Spleen (tissue), 7 donors: ENCODE measurements at regions not wholly inside any gene's neighbourhood (a gene's known extent, or its start where the extent isn't known, plus 50 kb on each side); places are given as distances from the start of the nearest gene placed in this dataset.

Experiments used
- CTCF ChIP-seq, 11 experiments: fragments of 200-600 bp in 7 of 11; fragments of 450-650 bp in 4 of 11; sonication (generic) in 4 of 11; IDR thresholded peaks in 8 of 11; conservative IDR thresholded peaks in 3 of 11; 1 replicate in 7 of 11; 2 replicates in 4 of 11; pipeline versions ENCODE4 v1.4.0 to v1.8.0; 2016 to 2021; ENCODE audit warnings: antibody characterized with exemption in 11 of 11, inconsistent platforms in 4 of 11, mild to moderate bottlenecking in 1 of 11
- POLR2A ChIP-seq, 3 donors: fragments of 450-650 bp; IDR thresholded peaks; one replicate each; pipeline ENCODE4 v1.5.1; 2017; ENCODE audit warnings: antibody characterized with exemption in 3 of 3, mild to moderate bottlenecking in 1 of 3
- POLR2AphosphoS5 ChIP-seq, 3 donors: sonication (generic); formaldehyde crosslinking; IDR thresholded peaks; one replicate each; pipeline ENCODE4 v1.5.1; 2017; ENCODE audit warnings: antibody characterized with exemption in 3 of 3
- donor health status: DM: no; HTN: no; CAD: no; lungs with moderate emphysema.
- donor health status: DM: no; HTN: no; CAD: no.
- donor health status: DM: no; HTN: no; CAD: no.

DNA sequence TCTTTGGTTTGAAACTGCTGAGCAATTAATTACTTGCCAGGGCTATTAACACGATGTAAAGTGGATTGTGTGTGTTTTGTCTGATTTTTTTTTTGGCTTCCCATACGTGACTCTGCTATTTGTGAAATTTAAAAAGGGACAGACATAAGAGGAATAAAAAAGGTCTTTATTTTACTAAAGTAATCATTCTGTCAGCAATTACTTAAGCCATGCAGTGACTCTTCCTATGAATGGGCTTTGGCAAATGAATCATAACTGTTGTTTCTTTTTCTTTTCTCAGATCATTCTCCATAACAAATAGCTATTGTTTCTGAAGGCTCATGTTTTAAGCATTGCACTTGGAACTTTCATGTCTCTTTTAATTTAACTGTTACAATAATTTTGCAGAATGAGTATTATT lies 461.3 kb upstream of the RORB start:
- TF ChIP-seq CTCF (IDR thresholded peaks at IDR 0.05 in 8 of 11, conservative IDR thresholded peaks at IDR 0.05 in 3 of 11), result no peak
- TF ChIP-seq POLR2AphosphoS5 (IDR thresholded peaks at IDR 0.05), result no peak
- TF ChIP-seq POLR2A (IDR thresholded peaks at IDR 0.05), result no peak
